ENCODE measurements at regions not wholly inside any gene's neighbourhood (a gene's known extent, or its start where the extent isn't known, plus 50 kb on each side); places are given as distances from the start of the nearest gene placed in this dataset.
"Not testable (repeated sequence)": the region's sequence is repeated elsewhere in the genome, so short reads cannot be mapped to it uniquely, and the experiment has no call there.

GRCh38 chr9:102205251-102205650, 466.8 kb upstream of the GRIN3A start:
- H3K27ac Mint-ChIP-seq (ENCODE audit: unreplicated experiment) = no peak overlapping the region
- H3K9me3 Mint-ChIP-seq (ENCODE audit: low read depth) = peaks cover 12% of the 10 kb centered on the region
- no peaks in the 10 kb centered on the region for H3K36me3 Mint-ChIP-seq (ENCODE audit: low read depth)
- no peak for DNase-seq (ENCODE audit: low spot score)
- H3K27me3 Mint-ChIP-seq (ENCODE audit: low read depth) = no peaks in the 10 kb centered on the region
- no peak overlapping the region for H3K4me3 Mint-ChIP-seq (ENCODE audit: unreplicated experiment)
- TF ChIP-seq, protein P1, sequence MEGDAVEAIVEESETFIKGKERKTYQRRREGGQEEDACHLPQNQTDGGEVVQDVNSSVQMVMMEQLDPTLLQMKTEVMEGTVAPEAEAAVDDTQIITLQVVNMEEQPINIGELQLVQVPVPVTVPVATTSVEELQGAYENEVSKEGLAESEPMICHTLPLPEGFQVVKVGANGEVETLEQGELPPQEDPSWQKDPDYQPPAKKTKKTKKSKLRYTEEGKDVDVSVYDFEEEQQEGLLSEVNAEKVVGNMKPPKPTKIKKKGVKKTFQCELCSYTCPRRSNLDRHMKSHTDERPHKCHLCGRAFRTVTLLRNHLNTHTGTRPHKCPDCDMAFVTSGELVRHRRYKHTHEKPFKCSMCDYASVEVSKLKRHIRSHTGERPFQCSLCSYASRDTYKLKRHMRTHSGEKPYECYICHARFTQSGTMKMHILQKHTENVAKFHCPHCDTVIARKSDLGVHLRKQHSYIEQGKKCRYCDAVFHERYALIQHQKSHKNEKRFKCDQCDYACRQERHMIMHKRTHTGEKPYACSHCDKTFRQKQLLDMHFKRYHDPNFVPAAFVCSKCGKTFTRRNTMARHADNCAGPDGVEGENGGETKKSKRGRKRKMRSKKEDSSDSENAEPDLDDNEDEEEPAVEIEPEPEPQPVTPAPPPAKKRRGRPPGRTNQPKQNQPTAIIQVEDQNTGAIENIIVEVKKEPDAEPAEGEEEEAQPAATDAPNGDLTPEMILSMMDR (IDR thresholded peaks at IDR 0.05) = no peak
- H3K4me1 Mint-ChIP-seq (ENCODE audit: low read depth) = no peaks in the 10 kb centered on the region

GRCh38 chr9:102202126-102202525, 463.7 kb upstream of the GRIN3A start:
- DNase-seq (ENCODE audit: low spot score) = no peak
- H3K27me3 Mint-ChIP-seq (ENCODE audit: low read depth) = no peaks in the 10 kb centered on the region
- no peak overlapping the region for H3K4me3 Mint-ChIP-seq (ENCODE audit: unreplicated experiment)
- no peak overlapping the region for H3K27ac Mint-ChIP-seq (ENCODE audit: unreplicated experiment)
- no peaks in the 10 kb centered on the region for H3K36me3 Mint-ChIP-seq (ENCODE audit: low read depth)
- H3K4me1 Mint-ChIP-seq (ENCODE audit: low read depth) = no peaks in the 10 kb centered on the region
- TF ChIP-seq, protein P1 (IDR thresholded peaks at IDR 0.05) = no peak
- peaks cover 16% of the 10 kb centered on the region for H3K9me3 Mint-ChIP-seq (ENCODE audit: low read depth)

- peaks cover 5% of the 10 kb centered on the region for H3K4me1 Mint-ChIP-seq (ENCODE audit: low read depth)
- no peak overlapping the region for H3K4me3 Mint-ChIP-seq (ENCODE audit: unreplicated experiment)
- no peaks in the 10 kb centered on the region for H3K36me3 Mint-ChIP-seq (ENCODE audit: low read depth)
- no peak for DNase-seq (ENCODE audit: low spot score)
- H3K27ac Mint-ChIP-seq (ENCODE audit: unreplicated experiment) = no peak overlapping the region
- TF ChIP-seq, protein P1 (IDR thresholded peaks at IDR 0.05) = no peak
- no peaks in the 10 kb centered on the region for H3K27me3 Mint-ChIP-seq (ENCODE audit: low read depth)
- H3K9me3 Mint-ChIP-seq (ENCODE audit: low read depth) = peaks cover 14% of the 10 kb centered on the region
Measured at GRCh38 chr9:102185962-102186361, 447.5 kb upstream of the GRIN3A start.

GRCh38 chr9:102185371-102185770, 446.9 kb upstream of the GRIN3A start:
- Mint-ChIP-seq H3K36me3 (ENCODE audit: low read depth) (no peaks in the 10 kb centered on the region), H3K27ac (ENCODE audit: unreplicated experiment) (no peak overlapping the region)
- DNase-seq (ENCODE audit: low spot score) = no peak

DNA sequence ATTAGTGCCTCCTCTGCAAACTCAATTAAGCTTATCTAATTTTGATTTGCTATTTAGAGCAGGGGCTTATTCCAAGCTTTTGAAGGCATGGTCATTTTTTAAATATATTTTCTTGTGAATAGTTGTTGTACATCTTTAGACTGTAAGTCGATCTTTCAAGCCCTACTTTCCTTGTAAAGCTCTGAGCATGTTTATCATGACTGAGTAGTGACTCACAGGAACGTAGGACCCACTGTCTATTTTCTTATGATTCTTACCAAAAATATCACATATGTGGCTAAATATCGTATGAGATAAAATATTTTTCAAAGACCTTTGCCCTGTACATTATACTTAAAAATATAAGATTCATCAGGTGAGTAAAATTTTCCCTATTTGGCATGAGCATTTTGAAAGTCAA, 440.4 kb upstream of the GRIN3A start:
- no peaks in the 10 kb centered on the region for H3K36me3 Mint-ChIP-seq (ENCODE audit: low read depth)
- TF ChIP-seq, protein P1 (IDR thresholded peaks at IDR 0.05) = no peak
- no peaks in the 10 kb centered on the region for H3K4me1 Mint-ChIP-seq (ENCODE audit: low read depth)
- no peak overlapping the region for H3K4me3 Mint-ChIP-seq (ENCODE audit: unreplicated experiment)
- H3K27ac Mint-ChIP-seq (ENCODE audit: unreplicated experiment) = no peak overlapping the region
- DNase-seq (ENCODE audit: low spot score) = no peak
- H3K9me3 Mint-ChIP-seq (ENCODE audit: low read depth) = peaks cover 29% of the 10 kb centered on the region
- no peaks in the 10 kb centered on the region for H3K27me3 Mint-ChIP-seq (ENCODE audit: low read depth)

More at GRCh38 chr9:102185371-102185770, 446.9 kb upstream of the GRIN3A start:
- TF ChIP-seq, protein P1 (IDR thresholded peaks at IDR 0.05) = no peak
- peaks cover 5% of the 10 kb centered on the region for H3K4me1 Mint-ChIP-seq (ENCODE audit: low read depth)
- peaks cover 14% of the 10 kb centered on the region for H3K9me3 Mint-ChIP-seq (ENCODE audit: low read depth)
- H3K27me3 Mint-ChIP-seq (ENCODE audit: low read depth) = no peaks in the 10 kb centered on the region
- H3K4me3 Mint-ChIP-seq (ENCODE audit: unreplicated experiment) = no peak overlapping the region

- not testable (repeated sequence) for H3K36me3 Mint-ChIP-seq (ENCODE audit: low read depth); H3K27me3 Mint-ChIP-seq (ENCODE audit: low read depth); H3K4me3 Mint-ChIP-seq (ENCODE audit: unreplicated experiment); H3K27ac Mint-ChIP-seq (ENCODE audit: unreplicated experiment); H3K4me1 Mint-ChIP-seq (ENCODE audit: low read depth)
- DNase-seq (ENCODE audit: low spot score) = peak; percentile 50
- H3K9me3 Mint-ChIP-seq (ENCODE audit: low read depth) = peaks cover 40% of the 10 kb centered on the region
Measured at GRCh38 chr9:102174202-102174601, 435.8 kb upstream of the GRIN3A start.

All from chondrocyte (in vitro differentiated cells).